Gastroesophageal sphincter (tissue), 4 donors: ENCODE measurements at regions not wholly inside any gene's neighbourhood (a gene's known extent, or its start where the extent isn't known, plus 50 kb on each side); places are given as distances from the start of the nearest gene placed in this dataset.

ENCODE experiments used
- ATAC-seq: fragments of 150-250 bp; one replicate; pipeline ENCODE4 v1.9.1; 2016; ENCODE audit warnings: mild to moderate bottlenecking, moderate library complexity
- H3K27ac ChIP-seq, 4 donors: fragments of 200-600 bp; sonication (generic) in 3 of 4; 1 replicate in 3 of 4; 2 replicates in 1 of 4; pipeline ENCODE4 v1.5.1; 2016 to 2019
- H3K27me3 ChIP-seq: fragments of 200-600 bp; sonication (generic); one replicate; pipeline ENCODE4 v1.5.1; 2019
- H3K36me3 ChIP-seq, 2 donors: fragments of 200-600 bp; sonication (generic); one replicate each; pipeline ENCODE4 v1.5.1; 2019; ENCODE audit warnings: control low read depth in 1 of 2
- H3K4me1 ChIP-seq, 3 donors: fragments of 200-600 bp; sonication (generic); 1 replicate in 2 of 3; 2 replicates in 1 of 3; pipeline ENCODE4 v1.5.1; 2016 to 2019; ENCODE audit warnings: control low read depth in 2 of 3
- H3K4me3 ChIP-seq, 2 donors: fragments of 200-600 bp; sonication (generic); one replicate each; pipeline ENCODE4 v1.5.1; 2019; ENCODE audit warnings: mild to moderate bottlenecking in 1 of 2, moderate library complexity in 1 of 2
- H3K9me3 ChIP-seq, 3 donors: fragments of 200-600 bp; sonication (generic); one replicate each; pipeline ENCODE4 v1.5.1; 2017 to 2019; ENCODE audit warnings: control low read depth in 2 of 3
- EP300 ChIP-seq: sonication (generic); formaldehyde crosslinking; IDR thresholded peaks from one replicate; pipeline ENCODE4 v1.6.1; 2017; ENCODE audit warnings: antibody characterized with exemption, mild to moderate bottlenecking
- POLR2A ChIP-seq, 2 donors: fragments of 450-650 bp; IDR thresholded peaks; one replicate each; pipeline ENCODE4 v1.6.1; 2017; ENCODE audit warnings: antibody characterized with exemption in 2 of 2, mild to moderate bottlenecking in 2 of 2, moderate library complexity in 1 of 2
- POLR2AphosphoS5 ChIP-seq: sonication (generic); formaldehyde crosslinking; IDR thresholded peaks from one replicate; pipeline ENCODE4 v1.6.1; 2017; ENCODE audit warnings: antibody characterized with exemption
- WGBS, 2 donors: methylation state at CpG; one replicate each; pipeline ENCODE4 v1.1.5; 2018; ENCODE audit warnings: low coverage in 1 of 2; 5-methylcytosine and 5-hydroxymethylcytosine counted together
- TF ChIP-seq, protein P1 (sequence below), 4 experiments: fragments of 200-600 bp in 2 of 4; fragments of 450-650 bp in 2 of 4; sonication (generic) in 1 of 4; IDR thresholded peaks; one replicate each; pipeline ENCODE4 v1.5.1; 2017 to 2019; ENCODE audit warnings: antibody characterized with exemption in 4 of 4, mild to moderate bottlenecking in 2 of 4, moderate library complexity in 2 of 4

DNA sequence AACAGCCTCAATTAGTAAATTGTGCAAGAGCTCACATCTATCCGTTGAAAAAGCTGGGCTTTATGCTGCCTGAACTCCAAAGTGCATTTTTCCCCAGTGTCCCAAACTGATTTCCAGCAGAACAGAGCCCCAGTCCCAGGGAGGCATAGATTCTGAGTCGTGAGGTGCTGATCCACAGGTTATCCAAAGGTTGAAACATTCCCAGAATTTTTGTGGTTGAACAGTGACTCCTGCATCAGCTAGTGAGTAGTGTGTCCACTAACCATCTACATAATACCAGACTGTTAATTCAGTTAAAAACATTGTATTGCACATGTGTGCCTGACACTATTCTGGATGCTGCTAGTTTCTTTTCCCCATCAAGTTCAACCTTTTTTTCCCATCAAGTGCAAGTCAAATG lies 761.5 kb downstream of the GATA3 start:
- Histone ChIP-seq H3K36me3 (no peaks in the 10 kb centered on the region), H3K4me1 (no peaks in the 10 kb centered on the region), H3K27ac (no peak overlapping the region), H3K4me3 (no peak overlapping the region), H3K9me3 (peaks cover 0 to 3% (median 0%) of the 10 kb centered on the region in 3 donors), H3K27me3 (no peaks in the 10 kb centered on the region)
- no peak for ATAC-seq
- no peak for TF ChIP-seq POLR2AphosphoS5
- WGBS, 2 donors: 17 to 70% methylated on average over 2 of the region's 2 CpGs

DNA sequence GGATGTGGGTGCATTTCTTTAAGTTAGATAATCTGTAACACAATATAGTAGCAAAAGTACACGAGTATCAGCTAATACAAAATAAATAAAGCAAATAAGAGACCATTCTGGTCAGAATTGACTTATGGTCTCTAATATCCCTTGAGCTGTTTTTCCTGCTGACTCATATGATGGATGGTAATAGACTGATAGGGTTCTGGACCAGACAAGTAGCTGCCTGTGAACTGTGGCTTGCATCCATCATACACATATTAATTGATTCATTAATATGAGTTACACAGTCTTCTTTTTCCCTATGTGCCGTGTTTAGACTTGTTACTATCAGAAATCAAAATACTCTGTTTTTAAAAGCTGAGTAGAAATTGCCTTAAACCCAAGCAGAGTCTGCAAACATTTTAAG lies 762.8 kb downstream of the GATA3 start:
- no peak overlapping the region for H3K27ac ChIP-seq
- no peaks in the 10 kb centered on the region for H3K9me3 ChIP-seq
- TF ChIP-seq POLR2AphosphoS5: no peak
- TF ChIP-seq, protein P1, sequence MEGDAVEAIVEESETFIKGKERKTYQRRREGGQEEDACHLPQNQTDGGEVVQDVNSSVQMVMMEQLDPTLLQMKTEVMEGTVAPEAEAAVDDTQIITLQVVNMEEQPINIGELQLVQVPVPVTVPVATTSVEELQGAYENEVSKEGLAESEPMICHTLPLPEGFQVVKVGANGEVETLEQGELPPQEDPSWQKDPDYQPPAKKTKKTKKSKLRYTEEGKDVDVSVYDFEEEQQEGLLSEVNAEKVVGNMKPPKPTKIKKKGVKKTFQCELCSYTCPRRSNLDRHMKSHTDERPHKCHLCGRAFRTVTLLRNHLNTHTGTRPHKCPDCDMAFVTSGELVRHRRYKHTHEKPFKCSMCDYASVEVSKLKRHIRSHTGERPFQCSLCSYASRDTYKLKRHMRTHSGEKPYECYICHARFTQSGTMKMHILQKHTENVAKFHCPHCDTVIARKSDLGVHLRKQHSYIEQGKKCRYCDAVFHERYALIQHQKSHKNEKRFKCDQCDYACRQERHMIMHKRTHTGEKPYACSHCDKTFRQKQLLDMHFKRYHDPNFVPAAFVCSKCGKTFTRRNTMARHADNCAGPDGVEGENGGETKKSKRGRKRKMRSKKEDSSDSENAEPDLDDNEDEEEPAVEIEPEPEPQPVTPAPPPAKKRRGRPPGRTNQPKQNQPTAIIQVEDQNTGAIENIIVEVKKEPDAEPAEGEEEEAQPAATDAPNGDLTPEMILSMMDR (IDR thresholded peaks at IDR 0.05): no peak
- no peak for TF ChIP-seq EP300
- TF ChIP-seq POLR2A (IDR thresholded peaks at IDR 0.05): no peak
- no peak for ATAC-seq
- H3K4me3 ChIP-seq: no peak overlapping the region
- H3K36me3 ChIP-seq: no peaks in the 10 kb centered on the region
- 16 to 37% methylated on average over 2 of the region's 2 CpGs for WGBS, 2 donors
- no peaks in the 10 kb centered on the region for H3K4me1 ChIP-seq
- no peaks in the 10 kb centered on the region for H3K27me3 ChIP-seq

DNA sequence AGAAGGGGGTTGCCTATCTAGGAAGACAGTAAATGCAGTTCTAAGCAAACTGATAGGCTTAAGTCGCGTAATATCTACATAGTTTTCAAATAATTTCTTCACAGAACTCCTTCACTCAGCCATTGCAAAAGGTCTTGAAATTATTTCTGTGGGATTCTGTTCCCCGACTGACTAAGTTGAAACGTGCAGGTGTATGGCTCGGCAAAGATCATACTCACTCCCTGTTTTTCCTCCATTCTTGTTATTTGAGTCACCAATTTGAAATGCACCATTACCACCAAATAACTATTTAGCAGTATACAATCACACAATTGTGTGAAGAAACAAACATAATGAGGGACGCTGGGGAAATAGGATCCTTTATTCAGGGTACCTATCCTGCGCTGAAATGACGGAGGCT lies 771.1 kb downstream of the GATA3 start:
- Histone ChIP-seq H3K4me3 (no peak overlapping the region), H3K36me3 (no peaks in the 10 kb centered on the region), H3K9me3 (no peaks in the 10 kb centered on the region), H3K4me1 (no peaks in the 10 kb centered on the region), H3K27ac (no peak overlapping the region), H3K27me3 (no peaks in the 10 kb centered on the region)
- 80 to 97% methylated on average over 8 of the region's 8 CpGs for WGBS, 2 donors
- no peak for ATAC-seq
- TF ChIP-seq POLR2AphosphoS5 (no peak), EP300 (no peak), POLR2A (IDR thresholded peaks at IDR 0.05) (no peak)
- TF ChIP-seq, protein P1 (IDR thresholded peaks at IDR 0.05): no peak

DNA sequence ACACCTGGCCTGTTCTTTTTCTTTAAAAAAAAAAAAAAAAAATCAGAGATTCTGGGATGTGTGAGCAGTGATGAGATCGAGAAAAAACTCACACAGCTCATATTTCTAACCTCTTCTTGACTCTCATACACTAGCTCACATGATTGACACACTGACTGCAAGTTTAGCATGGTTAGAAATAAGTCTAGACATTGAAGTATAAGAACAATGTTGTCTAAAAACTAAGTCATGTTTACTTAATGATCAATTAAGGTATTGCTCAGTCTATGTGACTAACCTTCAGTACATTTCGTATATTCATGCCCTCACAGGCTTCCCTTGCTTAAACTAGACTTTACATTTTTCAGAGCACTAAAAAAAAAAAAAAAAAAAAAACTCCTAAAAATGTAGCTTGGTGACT lies 775.1 kb downstream of the GATA3 start:
- no peak overlapping the region for H3K27ac ChIP-seq
- 57 to 83% methylated on average over 1 of the region's 2 CpGs for WGBS, 2 donors
- TF ChIP-seq POLR2A (IDR thresholded peaks at IDR 0.05) (no peak), EP300 (no peak), POLR2AphosphoS5 (no peak)
- TF ChIP-seq, protein P1 (IDR thresholded peaks at IDR 0.05): no peak
- no peaks in the 10 kb centered on the region for H3K4me1 ChIP-seq
- H3K9me3 ChIP-seq: no peaks in the 10 kb centered on the region
- H3K36me3 ChIP-seq: no peaks in the 10 kb centered on the region
- no peak overlapping the region for H3K4me3 ChIP-seq
- ATAC-seq: no peak
- no peaks in the 10 kb centered on the region for H3K27me3 ChIP-seq

DNA sequence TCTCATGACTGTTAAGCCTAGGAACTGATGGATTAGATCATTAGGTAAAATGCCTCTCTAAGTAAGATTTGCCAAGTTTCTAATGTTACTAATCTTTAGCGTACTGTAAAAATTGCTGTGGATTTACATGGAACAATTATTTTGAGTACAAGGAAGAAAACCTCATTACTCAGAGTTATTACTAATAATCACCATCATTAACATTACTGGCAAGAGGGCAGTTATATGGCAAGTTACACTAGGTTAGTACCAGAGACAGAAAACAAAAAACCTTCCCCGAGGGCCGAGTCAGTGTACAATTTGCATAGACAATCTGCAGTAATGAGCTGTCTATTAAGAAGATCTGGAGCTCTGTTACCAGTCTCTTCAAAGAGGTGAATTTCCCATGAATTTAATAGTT lies 775.6 kb downstream of the GATA3 start:
- no peaks in the 10 kb centered on the region for H3K27me3 ChIP-seq
- H3K27ac ChIP-seq: no peak overlapping the region
- 71 to 83% methylated on average over 3 of the region's 3 CpGs for WGBS, 2 donors
- H3K4me1 ChIP-seq: no peaks in the 10 kb centered on the region
- no peaks in the 10 kb centered on the region for H3K36me3 ChIP-seq
- TF ChIP-seq, protein P1 (IDR thresholded peaks at IDR 0.05): no peak
- TF ChIP-seq POLR2A (IDR thresholded peaks at IDR 0.05): no peak
- TF ChIP-seq EP300: no peak
- no peak for TF ChIP-seq POLR2AphosphoS5
- no peak for ATAC-seq
- H3K9me3 ChIP-seq: no peaks in the 10 kb centered on the region
- H3K4me3 ChIP-seq: no peak overlapping the region
